A673 (cell line): ENCODE measurements at regions not wholly inside any gene's neighbourhood (a gene's known extent, or its start where the extent isn't known, plus 50 kb on each side); places are given as distances from the start of the nearest gene placed in this dataset.

Experiments used
- CTCF ChIP-seq: fragments of 300-800, 200-600 bp; sonication (generic); conservative IDR thresholded peaks from 2 replicates; pipeline ENCODE4 v1.5.1; 2017; ENCODE audit warnings: low read depth, mild to moderate bottlenecking, antibody characterized with exemption, low read length, moderate library complexity, mixed read lengths
- EZH2 ChIP-seq: fragments of 200-600 bp; sonication (generic); IDR thresholded peaks from 2 replicates; pipeline ENCODE4 v1.6.1; 2017; ENCODE audit warnings: borderline replicate concordance, low read depth, mild to moderate bottlenecking, mixed read lengths, antibody characterized with exemption, low read length; ENCODE audit not compliant: poor library complexity, severe bottlenecking

DNA sequence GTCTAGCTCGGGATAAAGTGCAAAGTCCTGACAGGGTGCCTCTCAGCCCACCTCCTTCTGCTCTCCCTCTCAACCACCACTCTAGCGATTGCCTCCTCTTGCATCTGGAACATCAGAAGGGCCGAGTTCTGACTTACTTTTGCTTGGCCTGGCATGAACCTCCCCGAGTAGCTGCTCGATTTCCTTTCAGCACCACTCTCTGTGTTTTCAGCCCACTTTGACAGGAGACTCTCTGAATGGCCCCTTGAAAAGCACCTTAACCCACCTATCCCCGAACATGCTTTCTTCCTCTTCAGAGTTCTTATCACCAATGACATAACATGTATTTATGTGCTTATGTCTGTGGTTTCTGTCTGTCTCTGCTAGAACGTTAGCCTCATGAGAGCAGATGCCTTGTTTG, 225.8 kb upstream of the RUNX1 start:
- TF ChIP-seq CTCF (no peak), EZH2 (no peak)
